ENCODE measurements at regions not wholly inside any gene's neighbourhood (a gene's known extent, or its start where the extent isn't known, plus 50 kb on each side); places are given as distances from the start of the nearest gene placed in this dataset.

DNA sequence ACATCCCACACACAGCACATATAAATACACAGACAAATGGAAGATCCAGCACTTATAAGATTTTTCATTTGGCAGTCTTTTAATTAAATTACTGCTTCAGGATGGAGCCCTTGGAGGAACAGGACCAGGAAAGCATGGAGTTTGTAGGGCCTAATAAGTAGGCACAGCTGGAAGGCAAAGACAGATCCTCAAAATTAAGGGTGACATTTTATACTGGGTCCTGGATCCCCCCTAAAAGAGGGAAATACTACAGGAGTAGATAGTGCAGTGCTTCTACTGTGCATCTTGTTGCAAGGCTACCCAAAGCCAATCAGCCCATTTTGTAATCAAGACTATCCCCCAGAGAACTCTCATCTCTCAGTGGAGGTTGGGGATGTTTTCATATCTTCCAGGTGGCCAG lies 1860.7 kb upstream of the PCDH10 start:
- H3K27me3 Mint-ChIP-seq, result no peaks in the 10 kb centered on the region

GRCh38 chr4:131296192-131296591 lies 1852.9 kb upstream of the PCDH10 start:
- H3K36me3 ChIP-seq (replicated peaks in 1 of 2; ENCODE audit: control extremely low read depth in 1 of 2, control insufficient read depth in 1 of 2, extremely low read depth in 1 of 2, insufficient read depth in 2 of 2, low read length in 1 of 2), result no peaks in the 10 kb centered on the region
- no peak overlapping the region for H3K27ac ChIP-seq (ENCODE audit: low read length in 2 of 2)
- Mint-ChIP-seq H3K4me3 (no peak overlapping the region), H3K9me3 (ENCODE audit: insufficient read depth) (peaks cover 6% of the 10 kb centered on the region), H3K4me1 (no peaks in the 10 kb centered on the region), H3K27ac (no peak overlapping the region), H3K27me3 (no peaks in the 10 kb centered on the region)
- H3K9me3 ChIP-seq (ENCODE audit: control extremely low read depth in 1 of 3, control insufficient read depth in 2 of 3, insufficient read depth in 1 of 3, low read length in 2 of 3), result peaks cover 0 to 6% (median 0%) of the 10 kb centered on the region in 3 donors
- H4K20me1 ChIP-seq (ENCODE audit: control insufficient read depth, insufficient read depth, low read length, poor library complexity, severe bottlenecking), result no peaks in the 10 kb centered on the region
- no peak overlapping the region for H2AFZ ChIP-seq (ENCODE audit: insufficient read depth, low read depth, low read length, poor library complexity, severe bottlenecking)
- H3K4me2 ChIP-seq (replicated peaks; ENCODE audit: low read depth, low read length, poor library complexity, severe bottlenecking), result no peak overlapping the region
- ChIA-PET POLR2A (no interaction called here), CTCF (no interaction called here)
- no CpG with 5 or more reads among the region's 1 CpG for WGBS (ENCODE audit: insufficient coverage)
- intact Hi-C loops (cut with micrococcal nuclease), result no loop called here
- no peaks in the 10 kb centered on the region for H3K27me3 ChIP-seq (replicated peaks in 1 of 4; ENCODE audit: control extremely low read depth in 1 of 4, control insufficient read depth in 3 of 4, insufficient read depth in 4 of 4, low read length in 3 of 4)
- no peak overlapping the region for H3K9ac ChIP-seq (ENCODE audit: low read length)
- TF ChIP-seq, protein P1, sequence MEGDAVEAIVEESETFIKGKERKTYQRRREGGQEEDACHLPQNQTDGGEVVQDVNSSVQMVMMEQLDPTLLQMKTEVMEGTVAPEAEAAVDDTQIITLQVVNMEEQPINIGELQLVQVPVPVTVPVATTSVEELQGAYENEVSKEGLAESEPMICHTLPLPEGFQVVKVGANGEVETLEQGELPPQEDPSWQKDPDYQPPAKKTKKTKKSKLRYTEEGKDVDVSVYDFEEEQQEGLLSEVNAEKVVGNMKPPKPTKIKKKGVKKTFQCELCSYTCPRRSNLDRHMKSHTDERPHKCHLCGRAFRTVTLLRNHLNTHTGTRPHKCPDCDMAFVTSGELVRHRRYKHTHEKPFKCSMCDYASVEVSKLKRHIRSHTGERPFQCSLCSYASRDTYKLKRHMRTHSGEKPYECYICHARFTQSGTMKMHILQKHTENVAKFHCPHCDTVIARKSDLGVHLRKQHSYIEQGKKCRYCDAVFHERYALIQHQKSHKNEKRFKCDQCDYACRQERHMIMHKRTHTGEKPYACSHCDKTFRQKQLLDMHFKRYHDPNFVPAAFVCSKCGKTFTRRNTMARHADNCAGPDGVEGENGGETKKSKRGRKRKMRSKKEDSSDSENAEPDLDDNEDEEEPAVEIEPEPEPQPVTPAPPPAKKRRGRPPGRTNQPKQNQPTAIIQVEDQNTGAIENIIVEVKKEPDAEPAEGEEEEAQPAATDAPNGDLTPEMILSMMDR (IDR thresholded peaks at IDR 0.05), result no peak
- TF ChIP-seq EZH2 (IDR thresholded peaks at IDR 0.05; ENCODE audit: borderline replicate concordance, insufficient read depth, low read depth, low read length, poor library complexity, severe bottlenecking), result no peak
- no peaks in the 10 kb centered on the region for H3K4me1 ChIP-seq (ENCODE audit: control insufficient read depth in 2 of 2, insufficient read depth in 2 of 2, low read length in 2 of 2)
- no peak overlapping the region for H3K4me3 ChIP-seq (ENCODE audit: control extremely low read depth in 1 of 5, extremely low read depth in 1 of 5, insufficient read depth in 1 of 5, low read depth in 2 of 5, low read length in 4 of 5)
- ATAC-seq (ENCODE audit: low read depth) (no peak), DNase-seq (no peak)
- no peaks in the 10 kb centered on the region for H3K79me2 ChIP-seq (ENCODE audit: control insufficient read depth, insufficient read depth, low read length)

More for the DNA sequence above, 1860.7 kb upstream of the PCDH10 start:
- Histone ChIP-seq H3K79me2 (ENCODE audit: control insufficient read depth, insufficient read depth, low read length) (no peaks in the 10 kb centered on the region), H2AFZ (ENCODE audit: insufficient read depth, low read depth, low read length, poor library complexity, severe bottlenecking) (no peak overlapping the region), H3K36me3 (replicated peaks in 1 of 2; ENCODE audit: control extremely low read depth in 1 of 2, control insufficient read depth in 1 of 2, extremely low read depth in 1 of 2, insufficient read depth in 2 of 2, low read length in 1 of 2) (no peaks in the 10 kb centered on the region), H3K9me3 (ENCODE audit: control extremely low read depth in 1 of 3, control insufficient read depth in 2 of 3, insufficient read depth in 1 of 3, low read length in 2 of 3) (peaks cover 0 to 9% (median 0%) of the 10 kb centered on the region in 3 donors), H3K4me2 (replicated peaks; ENCODE audit: low read depth, low read length, poor library complexity, severe bottlenecking) (no peak overlapping the region), H4K20me1 (ENCODE audit: control insufficient read depth, insufficient read depth, low read length, poor library complexity, severe bottlenecking) (no peaks in the 10 kb centered on the region), H3K27me3 (replicated peaks in 1 of 4; ENCODE audit: control extremely low read depth in 1 of 4, control insufficient read depth in 3 of 4, insufficient read depth in 4 of 4, low read length in 3 of 4) (no peaks in the 10 kb centered on the region), H3K4me3 (ENCODE audit: control extremely low read depth in 1 of 5, extremely low read depth in 1 of 5, insufficient read depth in 1 of 5, low read depth in 2 of 5, low read length in 4 of 5) (no peak overlapping the region), H3K9ac (ENCODE audit: low read length) (no peak overlapping the region), H3K27ac (ENCODE audit: low read length in 2 of 2) (no peak overlapping the region), H3K4me1 (ENCODE audit: control insufficient read depth in 2 of 2, insufficient read depth in 2 of 2, low read length in 2 of 2) (no peaks in the 10 kb centered on the region)
- DNase-seq (no peak), ATAC-seq (ENCODE audit: low read depth) (no peak)
- H3K27ac Mint-ChIP-seq, result no peak overlapping the region
- TF ChIP-seq, protein P1 (IDR thresholded peaks at IDR 0.05), result no peak
- TF ChIP-seq EZH2 (IDR thresholded peaks at IDR 0.05; ENCODE audit: borderline replicate concordance, insufficient read depth, low read depth, low read length, poor library complexity, severe bottlenecking), result no peak
- no peak overlapping the region for H3K4me3 Mint-ChIP-seq
- intact Hi-C loops (cut with micrococcal nuclease), result no loop called here
- peaks cover 5% of the 10 kb centered on the region for H3K9me3 Mint-ChIP-seq (ENCODE audit: insufficient read depth)
- ChIA-PET CTCF (no interaction called here), POLR2A (no interaction called here)
- no peaks in the 10 kb centered on the region for H3K4me1 Mint-ChIP-seq

Data from B cell (primary cell).